Colonic mucosa (tissue), 4 donors: ENCODE measurements at regions not wholly inside any gene's neighbourhood (a gene's known extent, or its start where the extent isn't known, plus 50 kb on each side); places are given as distances from the start of the nearest gene placed in this dataset.

ENCODE experiments used
- DNase-seq: peaks from one replicate; pipeline ENCODE4 v3.0.0-alpha.2; 2020
- H3K27ac ChIP-seq: fragments of 200-600 bp; one replicate; pipeline ENCODE4 v1.8.0; 2021
- H3K27me3 ChIP-seq: fragments of 200-600 bp; one replicate; pipeline ENCODE4 v1.8.0; 2021
- H3K36me3 ChIP-seq: fragments of 200-600 bp; one replicate; pipeline ENCODE4 v1.8.0; 2021
- H3K4me1 ChIP-seq: fragments of 200-600 bp; one replicate; pipeline ENCODE4 v1.8.0; 2021; ENCODE audit warnings: mild to moderate bottlenecking
- H3K4me3 ChIP-seq: fragments of 200-600 bp; one replicate; pipeline ENCODE4 v1.8.0; 2021
- H3K9ac ChIP-seq, 2 donors: one replicate each; pipeline ENCODE4 v1.7.0; 2013; ENCODE audit warnings: control low read depth in 2 of 2, low read depth in 2 of 2, low read length in 2 of 2
- H3K9me3 ChIP-seq: fragments of 200-600 bp; one replicate; pipeline ENCODE4 v1.8.0; 2021
- intact Hi-C: fragments of 100-400 bp; cut with DNase I; formaldehyde crosslinking; loops from one replicate; pipeline ENCODE4 v1.14.1; 2022
- TF ChIP-seq, protein P1 (sequence below): fragments of 200-600 bp; IDR thresholded peaks from one replicate; pipeline ENCODE4 v1.8.0; 2022; ENCODE audit warnings: antibody characterized with exemption, mild to moderate bottlenecking
- donor health status: healthy.
- donor health status: DM: no; HTN: no; CAD: no.
- donor health status: DM: no; HTN: no; CAD: no.

DNA sequence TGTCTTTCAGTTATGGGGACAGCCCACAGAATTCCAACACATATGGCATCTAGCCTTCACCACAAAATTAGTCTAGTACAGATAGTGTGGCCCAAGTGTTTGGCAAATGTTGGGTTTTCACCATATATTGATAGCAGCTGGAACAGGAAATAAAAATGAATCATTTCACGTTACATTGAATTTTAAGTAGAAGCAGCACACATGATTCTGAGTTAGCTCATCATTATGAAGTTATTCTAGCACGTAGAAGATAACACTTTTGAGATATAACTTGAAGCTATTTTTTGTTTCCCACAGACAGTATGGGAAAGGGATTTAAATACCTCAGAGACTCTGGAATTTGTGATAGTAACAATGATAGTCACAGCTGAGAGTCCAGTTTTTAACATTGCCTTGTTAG is 118.7 kb downstream of the FAT4 start:
- H3K36me3 ChIP-seq: no peaks in the 10 kb centered on the region
- H3K4me3 ChIP-seq: no peak overlapping the region
- DNase-seq: no peak
- no peak overlapping the region for H3K27ac ChIP-seq
- H3K9ac ChIP-seq: no peak overlapping the region
- no peaks in the 10 kb centered on the region for H3K9me3 ChIP-seq
- no peaks in the 10 kb centered on the region for H3K4me1 ChIP-seq
- no peaks in the 10 kb centered on the region for H3K27me3 ChIP-seq
- intact Hi-C loops: no loop called here
- TF ChIP-seq, protein P1, sequence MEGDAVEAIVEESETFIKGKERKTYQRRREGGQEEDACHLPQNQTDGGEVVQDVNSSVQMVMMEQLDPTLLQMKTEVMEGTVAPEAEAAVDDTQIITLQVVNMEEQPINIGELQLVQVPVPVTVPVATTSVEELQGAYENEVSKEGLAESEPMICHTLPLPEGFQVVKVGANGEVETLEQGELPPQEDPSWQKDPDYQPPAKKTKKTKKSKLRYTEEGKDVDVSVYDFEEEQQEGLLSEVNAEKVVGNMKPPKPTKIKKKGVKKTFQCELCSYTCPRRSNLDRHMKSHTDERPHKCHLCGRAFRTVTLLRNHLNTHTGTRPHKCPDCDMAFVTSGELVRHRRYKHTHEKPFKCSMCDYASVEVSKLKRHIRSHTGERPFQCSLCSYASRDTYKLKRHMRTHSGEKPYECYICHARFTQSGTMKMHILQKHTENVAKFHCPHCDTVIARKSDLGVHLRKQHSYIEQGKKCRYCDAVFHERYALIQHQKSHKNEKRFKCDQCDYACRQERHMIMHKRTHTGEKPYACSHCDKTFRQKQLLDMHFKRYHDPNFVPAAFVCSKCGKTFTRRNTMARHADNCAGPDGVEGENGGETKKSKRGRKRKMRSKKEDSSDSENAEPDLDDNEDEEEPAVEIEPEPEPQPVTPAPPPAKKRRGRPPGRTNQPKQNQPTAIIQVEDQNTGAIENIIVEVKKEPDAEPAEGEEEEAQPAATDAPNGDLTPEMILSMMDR: no peak

DNA sequence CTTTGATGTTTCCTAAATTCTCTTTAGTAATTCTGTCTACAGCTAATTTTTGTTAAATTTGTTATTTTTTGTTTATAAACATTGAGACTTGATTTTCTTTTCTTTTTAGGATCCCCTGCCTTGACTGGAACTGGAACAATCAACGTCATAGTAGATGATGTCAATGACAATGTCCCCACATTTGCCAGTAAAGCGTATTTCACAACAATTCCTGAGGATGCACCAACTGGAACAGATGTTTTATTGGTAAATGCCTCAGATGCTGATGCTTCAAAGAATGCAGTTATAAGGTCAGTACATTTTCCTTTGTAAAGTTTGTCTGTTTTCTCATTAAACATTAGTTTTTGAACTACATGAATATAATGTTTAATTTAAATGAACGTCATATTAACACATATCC is 119.4 kb downstream of the FAT4 start:
- no peaks in the 10 kb centered on the region for H3K36me3 ChIP-seq
- intact Hi-C loops: no loop called here
- no peaks in the 10 kb centered on the region for H3K9me3 ChIP-seq
- no peak overlapping the region for H3K27ac ChIP-seq
- H3K9ac ChIP-seq: no peak overlapping the region
- TF ChIP-seq, protein P1: no peak
- no peak overlapping the region for H3K4me3 ChIP-seq
- DNase-seq: no peak
- no peaks in the 10 kb centered on the region for H3K27me3 ChIP-seq
- no peaks in the 10 kb centered on the region for H3K4me1 ChIP-seq

DNA sequence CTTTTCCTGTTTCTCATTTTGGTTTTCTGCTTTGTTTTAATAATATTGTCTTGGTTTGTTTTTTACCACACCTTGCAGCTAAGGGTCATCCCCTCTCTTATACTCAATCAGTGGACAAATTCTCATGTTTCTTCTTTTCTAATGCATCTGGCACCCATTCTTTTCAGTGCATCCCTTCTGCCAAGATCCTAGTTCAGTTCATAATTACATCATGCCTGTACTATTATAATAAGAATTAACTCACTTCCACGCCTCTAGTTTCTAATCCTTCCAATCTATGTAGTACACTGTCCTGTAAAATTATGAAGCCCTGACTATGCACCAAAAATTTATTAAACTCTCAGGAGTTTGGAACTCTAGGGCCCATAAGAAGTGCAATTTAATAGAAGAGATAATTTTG is 126.1 kb downstream of the FAT4 start:
- no peaks in the 10 kb centered on the region for H3K27me3 ChIP-seq
- intact Hi-C loops: no loop called here
- no peaks in the 10 kb centered on the region for H3K4me1 ChIP-seq
- H3K9ac ChIP-seq: no peak overlapping the region
- H3K36me3 ChIP-seq: no peaks in the 10 kb centered on the region
- no peak overlapping the region for H3K27ac ChIP-seq
- TF ChIP-seq, protein P1: no peak
- no peak overlapping the region for H3K4me3 ChIP-seq
- no peaks in the 10 kb centered on the region for H3K9me3 ChIP-seq
- no peak for DNase-seq

DNA sequence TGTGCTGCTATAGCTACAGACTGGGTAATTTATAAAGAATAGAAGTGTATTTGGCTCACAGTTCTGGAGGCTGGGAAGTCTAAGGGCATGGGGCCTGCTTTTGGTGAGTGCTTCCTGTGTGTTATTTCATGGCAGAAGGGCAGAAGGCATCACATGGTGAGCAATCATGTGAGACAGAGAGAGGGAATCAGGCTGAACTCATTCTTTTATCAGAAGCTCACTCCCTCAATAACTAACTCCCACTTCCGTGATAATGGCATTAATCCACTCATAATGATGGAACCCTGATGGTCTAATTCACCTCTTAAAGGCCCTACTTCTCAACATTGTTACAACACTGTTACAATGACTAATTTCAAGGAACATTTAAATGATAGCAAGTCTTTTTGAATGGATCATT is 129.4 kb downstream of the FAT4 start:
- DNase-seq: no peak
- Histone ChIP-seq H3K9ac (no peak overlapping the region), H3K27ac (no peak overlapping the region), H3K4me3 (no peak overlapping the region), H3K4me1 (no peaks in the 10 kb centered on the region), H3K9me3 (no peaks in the 10 kb centered on the region), H3K36me3 (no peaks in the 10 kb centered on the region), H3K27me3 (no peaks in the 10 kb centered on the region)
- TF ChIP-seq, protein P1: no peak
- intact Hi-C loops: no loop called here

DNA sequence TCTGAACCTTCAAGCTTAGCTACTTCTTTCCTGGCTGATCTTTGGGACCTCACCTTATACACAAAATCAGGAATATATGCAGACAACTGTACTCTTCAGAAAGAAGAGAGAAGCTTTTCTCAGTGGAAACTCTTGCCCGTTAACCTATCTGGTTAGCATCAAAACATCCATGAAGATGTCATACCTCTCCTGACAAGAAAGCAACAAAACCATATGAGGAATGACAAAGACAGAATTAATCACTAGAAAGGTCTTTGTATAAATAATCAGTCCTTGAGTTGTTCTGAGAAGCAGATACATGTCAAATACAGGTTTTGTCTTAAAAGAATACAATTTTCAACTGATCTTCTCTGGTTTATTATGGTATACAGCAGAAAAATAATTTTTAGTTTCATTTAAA is 130.8 kb downstream of the FAT4 start:
- intact Hi-C loops: no loop called here
- Histone ChIP-seq H3K9ac (no peak overlapping the region), H3K9me3 (no peaks in the 10 kb centered on the region), H3K36me3 (no peaks in the 10 kb centered on the region), H3K4me1 (no peaks in the 10 kb centered on the region), H3K27me3 (no peaks in the 10 kb centered on the region), H3K4me3 (no peak overlapping the region), H3K27ac (no peak overlapping the region)
- TF ChIP-seq, protein P1: no peak
- no peak for DNase-seq
